ENCODE measurements at regions not wholly inside any gene's neighbourhood (a gene's known extent, or its start where the extent isn't known, plus 50 kb on each side); places are given as distances from the start of the nearest gene placed in this dataset.
"Not testable (repeated sequence)": the region's sequence is repeated elsewhere in the genome, so short reads cannot be mapped to it uniquely, and the experiment has no call there.

- no peak for DNase-seq (ENCODE audit: low read depth in 2 of 3, low spot score in 2 of 3)
Observed at GRCh38 chr9:29176786-29177185, 1603.5 kb upstream of the C9orf72 start.

GRCh38 chr9:29183971-29184370 lies 1610.7 kb upstream of the C9orf72 start:
- DNase-seq (ENCODE audit: low read depth in 2 of 3, low spot score in 2 of 3): no peak

- not testable (repeated sequence) for DNase-seq (ENCODE audit: low read depth in 2 of 3, low spot score in 2 of 3)
Observed at GRCh38 chr9:29188771-29189170, 1615.5 kb upstream of the C9orf72 start.

GRCh38 chr9:29189221-29189620 lies 1615.9 kb upstream of the C9orf72 start:
- not testable (repeated sequence) for DNase-seq (ENCODE audit: low read depth in 2 of 3, low spot score in 2 of 3)

- DNase-seq (ENCODE audit: low read depth in 2 of 3, low spot score in 2 of 3): no peak
Observed at GRCh38 chr9:29198861-29199260, 1625.6 kb upstream of the C9orf72 start.

GRCh38 chr9:29199975-29200374 lies 1626.7 kb upstream of the C9orf72 start:
- no peak for DNase-seq (ENCODE audit: low read depth in 2 of 3, low spot score in 2 of 3)

GRCh38 chr9:29200650-29201049 lies 1627.4 kb upstream of the C9orf72 start:
- no peak for DNase-seq (ENCODE audit: low read depth in 2 of 3, low spot score in 2 of 3)

- no peak for DNase-seq (ENCODE audit: low read depth in 2 of 3, low spot score in 2 of 3)
Observed at GRCh38 chr9:29203244-29203930, 1630.1 kb upstream of the C9orf72 start.

- no peak for DNase-seq (ENCODE audit: low read depth in 2 of 3, low spot score in 2 of 3)
Observed at GRCh38 chr9:29208670-29209069, 1635.4 kb upstream of the C9orf72 start.

GRCh38 chr9:29209748-29210291 lies 1636.5 kb upstream of the C9orf72 start:
- no peak for DNase-seq (ENCODE audit: low read depth in 2 of 3, low spot score in 2 of 3)

GRCh38 chr9:29211003-29211579 lies 1637.8 kb upstream of the C9orf72 start:
- DNase-seq (ENCODE audit: low read depth in 2 of 3, low spot score in 2 of 3): no peak

GRCh38 chr9:29211580-29212396 lies 1638.5 kb upstream of the C9orf72 start:
- peak in 2 of 3 donors; percentile 67 to 77 for DNase-seq (ENCODE audit: low read depth in 2 of 3, low spot score in 2 of 3)

- DNase-seq (ENCODE audit: low read depth in 2 of 3, low spot score in 2 of 3): peak in 2 of 3 donors; percentile 9 to 37
Observed at GRCh38 chr9:29212397-29213387, 1639.4 kb upstream of the C9orf72 start.

GRCh38 chr9:29213417-29214153 lies 1640.3 kb upstream of the C9orf72 start, which contains the start of gene LINGO2:
LINGO2 (minus strand) TSS chr9:29213601.
- peak in 2 of 3 donors; percentile 9 to 18 for DNase-seq (ENCODE audit: low read depth in 2 of 3, low spot score in 2 of 3)

- DNase-seq (ENCODE audit: low read depth in 2 of 3, low spot score in 2 of 3): peak in 2 of 3 donors; percentile 14 to 28
Observed at GRCh38 chr9:29214154-29214689, 1640.9 kb upstream of the C9orf72 start.

GRCh38 chr9:29214690-29215253 lies 1641.5 kb upstream of the C9orf72 start:
- DNase-seq (ENCODE audit: low read depth in 2 of 3, low spot score in 2 of 3): peak in 1 of 3 donors; percentile 3

- DNase-seq (ENCODE audit: low read depth in 2 of 3, low spot score in 2 of 3): no peak
Observed at GRCh38 chr9:29217966-29218365, 1644.7 kb upstream of the C9orf72 start.

GRCh38 chr9:29220596-29221251 lies 1647.4 kb upstream of the C9orf72 start:
- no peak for DNase-seq (ENCODE audit: low read depth in 2 of 3, low spot score in 2 of 3)

Data from hematopoietic multipotent progenitor cell (in vitro differentiated cells).